A673 (cell line): ENCODE measurements at regions not wholly inside any gene's neighbourhood (a gene's known extent, or its start where the extent isn't known, plus 50 kb on each side); places are given as distances from the start of the nearest gene placed in this dataset.
"Not testable (repeated sequence)": the region's sequence is repeated elsewhere in the genome, so short reads cannot be mapped to it uniquely, and the experiment has no call there.

Experiments used
- CTCF ChIP-seq: fragments of 300-800, 200-600 bp; sonication (generic); conservative IDR thresholded peaks from 2 replicates; pipeline ENCODE4 v1.5.1; 2017; ENCODE audit warnings: low read depth, mild to moderate bottlenecking, antibody characterized with exemption, low read length, moderate library complexity, mixed read lengths
- EZH2 ChIP-seq: fragments of 200-600 bp; sonication (generic); IDR thresholded peaks from 2 replicates; pipeline ENCODE4 v1.6.1; 2017; ENCODE audit warnings: borderline replicate concordance, low read depth, mild to moderate bottlenecking, mixed read lengths, antibody characterized with exemption, low read length; ENCODE audit not compliant: poor library complexity, severe bottlenecking

DNA sequence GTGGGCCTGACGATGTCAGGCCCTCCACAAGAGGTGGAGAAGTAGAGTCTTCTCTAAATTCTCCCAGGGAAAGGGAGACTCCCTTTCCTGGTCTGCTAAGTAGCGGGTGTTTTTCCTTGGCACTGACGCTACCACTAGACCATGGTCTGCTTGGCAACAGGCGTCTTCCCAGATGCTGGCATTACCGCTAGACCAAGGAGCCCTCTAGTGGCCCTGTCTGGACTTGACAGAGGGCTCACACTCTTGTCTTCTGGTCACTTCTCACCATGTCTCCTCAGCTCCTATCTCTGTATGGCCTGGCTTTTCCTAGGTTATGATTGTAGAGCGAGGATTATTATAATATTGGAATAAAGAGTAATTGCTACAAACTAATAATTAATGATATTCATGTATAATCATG is 51.1 kb upstream of the RASSF6 start:
- 0 out of 2 replicates have a peak, but pooled peaks have one; percentile 14 for TF ChIP-seq CTCF
- not testable (repeated sequence) for TF ChIP-seq EZH2
